Pulmonary artery endothelial cell (primary cell): ENCODE measurements at regions not wholly inside any gene's neighbourhood (a gene's known extent, or its start where the extent isn't known, plus 50 kb on each side); places are given as distances from the start of the nearest gene placed in this dataset.

Experiments
- DNase-seq: peaks from one replicate; pipeline ENCODE4 v3.0.0-alpha.2; 2011; ENCODE audit warnings: low read depth, low spot score

GRCh38 chr1:198106011-198106410 is 50.8 kb upstream of the NEK7 start:
- DNase-seq, result no peak
